Testis (tissue), 2 donors: ENCODE measurements at regions not wholly inside any gene's neighbourhood (a gene's known extent, or its start where the extent isn't known, plus 50 kb on each side); places are given as distances from the start of the nearest gene placed in this dataset.

ENCODE experiments used
- DNase-seq: peaks from one replicate; pipeline ENCODE4 v3.0.0-alpha.2; 2019
- H3K27ac ChIP-seq, 2 donors: fragments of 200-600 bp; sonication (generic); one replicate each; pipeline ENCODE4 v1.5.1; 2019
- H3K27me3 ChIP-seq: fragments of 200-600 bp; sonication (generic); one replicate; pipeline ENCODE4 v1.5.1; 2019
- H3K36me3 ChIP-seq: fragments of 200-600 bp; sonication (generic); one replicate; pipeline ENCODE4 v1.5.1; 2017; ENCODE audit warnings: low read depth; ENCODE audit errors: missing control alignments
- H3K4me1 ChIP-seq: fragments of 200-600 bp; sonication (generic); one replicate; pipeline ENCODE4 v1.5.1; 2019
- H3K4me3 ChIP-seq, 2 donors: fragments of 200-600 bp; sonication (generic); one replicate each; pipeline ENCODE4 v1.5.1; 2017 to 2019
- H3K9me3 ChIP-seq: fragments of 200-600 bp; sonication (generic); one replicate; pipeline ENCODE4 v1.5.1; 2017
- POLR2A ChIP-seq: fragments of 450-650 bp; IDR thresholded peaks from one replicate; pipeline ENCODE4 v1.6.1; 2017; ENCODE audit warnings: antibody characterized with exemption, mild to moderate bottlenecking, moderate library complexity
- WGBS, 2 donors: methylation state at CpG; one replicate each; pipeline ENCODE4 v1.1.5; 2018; 5-methylcytosine and 5-hydroxymethylcytosine counted together
- intact Hi-C: fragments of 100-400 bp; cut with DNase I; formaldehyde crosslinking; loops from one replicate; pipeline ENCODE4 v1.15.1; 2023; ENCODE audit warnings: low total_unique reads
- TF ChIP-seq, protein P1 (sequence below), 3 experiments: fragments of 450-650 bp in 2 of 3; fragments of 200-600 bp in 1 of 3; sonication (generic) in 1 of 3; IDR thresholded peaks; one replicate each; pipeline ENCODE4 v1.5.1; 2016 to 2019; ENCODE audit warnings: antibody characterized with exemption in 3 of 3, mild to moderate bottlenecking in 2 of 3, moderate library complexity in 1 of 3

DNA sequence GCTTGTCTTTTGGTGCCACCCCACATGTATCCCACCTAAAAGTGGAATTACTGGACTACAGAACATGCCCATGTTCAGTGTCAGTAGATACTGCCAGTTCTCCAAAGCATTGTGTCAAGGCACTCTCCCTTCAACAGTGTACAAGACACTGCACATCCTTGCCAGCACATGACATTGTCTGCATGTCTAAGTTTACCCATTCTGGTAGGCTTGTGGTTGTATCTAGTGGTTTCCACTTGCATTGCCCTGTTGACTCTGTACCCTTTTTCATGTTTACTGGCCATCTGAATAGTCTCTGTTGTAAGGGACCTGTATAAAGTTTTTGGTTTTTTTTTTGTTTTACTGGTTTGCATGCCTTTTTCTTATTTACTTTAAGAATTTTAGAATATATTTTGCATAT, 222.4 kb upstream of the CNR1 start:
- no peaks in the 10 kb centered on the region for H3K9me3 ChIP-seq
- TF ChIP-seq POLR2A, result no peak
- TF ChIP-seq, protein P1, sequence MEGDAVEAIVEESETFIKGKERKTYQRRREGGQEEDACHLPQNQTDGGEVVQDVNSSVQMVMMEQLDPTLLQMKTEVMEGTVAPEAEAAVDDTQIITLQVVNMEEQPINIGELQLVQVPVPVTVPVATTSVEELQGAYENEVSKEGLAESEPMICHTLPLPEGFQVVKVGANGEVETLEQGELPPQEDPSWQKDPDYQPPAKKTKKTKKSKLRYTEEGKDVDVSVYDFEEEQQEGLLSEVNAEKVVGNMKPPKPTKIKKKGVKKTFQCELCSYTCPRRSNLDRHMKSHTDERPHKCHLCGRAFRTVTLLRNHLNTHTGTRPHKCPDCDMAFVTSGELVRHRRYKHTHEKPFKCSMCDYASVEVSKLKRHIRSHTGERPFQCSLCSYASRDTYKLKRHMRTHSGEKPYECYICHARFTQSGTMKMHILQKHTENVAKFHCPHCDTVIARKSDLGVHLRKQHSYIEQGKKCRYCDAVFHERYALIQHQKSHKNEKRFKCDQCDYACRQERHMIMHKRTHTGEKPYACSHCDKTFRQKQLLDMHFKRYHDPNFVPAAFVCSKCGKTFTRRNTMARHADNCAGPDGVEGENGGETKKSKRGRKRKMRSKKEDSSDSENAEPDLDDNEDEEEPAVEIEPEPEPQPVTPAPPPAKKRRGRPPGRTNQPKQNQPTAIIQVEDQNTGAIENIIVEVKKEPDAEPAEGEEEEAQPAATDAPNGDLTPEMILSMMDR (IDR thresholded peaks at IDR 0.05), result no peak
- H3K27ac ChIP-seq, result no peak overlapping the region
- no peaks in the 10 kb centered on the region for H3K27me3 ChIP-seq
- no peaks in the 10 kb centered on the region for H3K4me1 ChIP-seq
- H3K4me3 ChIP-seq, result no peak overlapping the region
- intact Hi-C loops, result no loop called here
- no peaks in the 10 kb centered on the region for H3K36me3 ChIP-seq
- DNase-seq, result no peak

- Histone ChIP-seq H3K36me3 (no peaks in the 10 kb centered on the region), H3K4me1 (peaks cover 2% of the 10 kb centered on the region), H3K9me3 (no peaks in the 10 kb centered on the region), H3K27me3 (no peaks in the 10 kb centered on the region), H3K27ac (no peak overlapping the region), H3K4me3 (no peak overlapping the region)
- DNase-seq, result no peak
- TF ChIP-seq, protein P1 (IDR thresholded peaks at IDR 0.05), result no peak
- intact Hi-C loops, result no loop called here
Measured at GRCh38 chr6:88386167-88386566, 220.0 kb upstream of the CNR1 start.

DNA sequence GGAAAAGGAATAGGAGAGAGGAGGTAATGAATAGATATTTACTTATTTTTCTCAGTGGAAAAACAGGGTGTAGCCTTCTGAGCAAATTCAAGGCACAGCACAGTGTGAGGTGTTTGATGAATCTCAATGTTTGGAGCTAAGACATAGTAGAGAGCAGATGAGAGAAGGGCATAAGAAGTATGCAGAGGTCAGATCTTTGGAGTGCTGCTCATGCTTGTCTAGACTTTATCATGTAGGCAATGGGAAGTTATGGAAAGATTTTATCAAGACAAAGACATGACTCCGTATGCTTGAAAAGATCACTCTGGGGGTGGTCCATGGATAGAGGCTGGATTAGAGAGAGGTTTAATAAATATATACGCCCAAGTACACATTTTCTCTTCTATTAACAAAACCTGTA, 217.0 kb upstream of the CNR1 start:
- TF ChIP-seq, protein P1 (IDR thresholded peaks at IDR 0.05), result no peak
- no peak for TF ChIP-seq POLR2A
- H3K36me3 ChIP-seq, result no peaks in the 10 kb centered on the region
- no peaks in the 10 kb centered on the region for H3K27me3 ChIP-seq
- peaks cover 17% of the 10 kb centered on the region for H3K4me1 ChIP-seq
- intact Hi-C loops, result no loop called here
- no peak overlapping the region for H3K27ac ChIP-seq
- H3K9me3 ChIP-seq, result no peaks in the 10 kb centered on the region
- no peak overlapping the region for H3K4me3 ChIP-seq
- DNase-seq, result no peak
- WGBS, 2 donors, result 74 to 89% methylated on average over 2 of the region's 2 CpGs

- Histone ChIP-seq H3K4me3 (no peak overlapping the region), H3K9me3 (no peaks in the 10 kb centered on the region), H3K36me3 (no peaks in the 10 kb centered on the region), H3K27me3 (no peaks in the 10 kb centered on the region), H3K27ac (peak overlapping the region in 1 of 2 donors; percentile 53), H3K4me1 (peaks cover 34% of the 10 kb centered on the region)
- no peak for DNase-seq
- intact Hi-C loops, result no loop called here
- no peak for TF ChIP-seq POLR2A
- TF ChIP-seq, protein P1 (IDR thresholded peaks at IDR 0.05), result no peak
Measured at GRCh38 chr6:88381289-88381642, 215.1 kb upstream of the CNR1 start.

GRCh38 chr6:88380618-88381288, 214.6 kb upstream of the CNR1 start:
- peak; percentile 44 for DNase-seq
- no peaks in the 10 kb centered on the region for H3K36me3 ChIP-seq
- peak overlapping the region in 1 of 2 donors; percentile 53 for H3K27ac ChIP-seq
- 41% methylated on average over 4 of the region's 4 CpGs for WGBS, 2 donors
- H3K4me3 ChIP-seq, result no peak overlapping the region
- H3K27me3 ChIP-seq, result no peaks in the 10 kb centered on the region
- intact Hi-C loops, result no loop called here
- no peak for TF ChIP-seq POLR2A
- TF ChIP-seq, protein P1 (IDR thresholded peaks at IDR 0.05), result no peak
- peaks cover 36% of the 10 kb centered on the region for H3K4me1 ChIP-seq
- no peaks in the 10 kb centered on the region for H3K9me3 ChIP-seq
